ENCODE measurements at regions not wholly inside any gene's neighbourhood (a gene's known extent, or its start where the extent isn't known, plus 50 kb on each side); places are given as distances from the start of the nearest gene placed in this dataset.

DNA sequence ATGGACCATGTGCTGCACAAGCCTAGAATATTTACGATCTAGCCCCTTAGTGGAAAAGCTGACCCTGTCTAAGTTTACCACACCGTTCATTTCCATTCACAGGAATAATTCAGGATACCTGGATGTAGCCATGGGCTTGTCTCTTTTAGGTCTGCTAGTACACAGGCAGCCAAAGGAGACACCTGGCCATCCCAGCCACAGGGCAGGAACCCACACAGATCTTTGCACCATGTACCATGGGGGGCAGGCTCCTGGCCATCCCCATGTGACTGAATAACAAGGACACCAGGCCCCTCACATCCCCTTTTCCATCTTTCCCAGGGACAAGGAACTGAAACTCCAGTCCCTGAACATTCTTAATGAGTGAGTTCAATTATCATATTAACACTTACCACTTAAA, 467.3 kb upstream of the MYT1L start:
- TF ChIP-seq, protein P1, sequence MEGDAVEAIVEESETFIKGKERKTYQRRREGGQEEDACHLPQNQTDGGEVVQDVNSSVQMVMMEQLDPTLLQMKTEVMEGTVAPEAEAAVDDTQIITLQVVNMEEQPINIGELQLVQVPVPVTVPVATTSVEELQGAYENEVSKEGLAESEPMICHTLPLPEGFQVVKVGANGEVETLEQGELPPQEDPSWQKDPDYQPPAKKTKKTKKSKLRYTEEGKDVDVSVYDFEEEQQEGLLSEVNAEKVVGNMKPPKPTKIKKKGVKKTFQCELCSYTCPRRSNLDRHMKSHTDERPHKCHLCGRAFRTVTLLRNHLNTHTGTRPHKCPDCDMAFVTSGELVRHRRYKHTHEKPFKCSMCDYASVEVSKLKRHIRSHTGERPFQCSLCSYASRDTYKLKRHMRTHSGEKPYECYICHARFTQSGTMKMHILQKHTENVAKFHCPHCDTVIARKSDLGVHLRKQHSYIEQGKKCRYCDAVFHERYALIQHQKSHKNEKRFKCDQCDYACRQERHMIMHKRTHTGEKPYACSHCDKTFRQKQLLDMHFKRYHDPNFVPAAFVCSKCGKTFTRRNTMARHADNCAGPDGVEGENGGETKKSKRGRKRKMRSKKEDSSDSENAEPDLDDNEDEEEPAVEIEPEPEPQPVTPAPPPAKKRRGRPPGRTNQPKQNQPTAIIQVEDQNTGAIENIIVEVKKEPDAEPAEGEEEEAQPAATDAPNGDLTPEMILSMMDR (IDR thresholded peaks at IDR 0.05; ENCODE audit: unreplicated experiment) = no peak
- intact Hi-C loops (cut with micrococcal nuclease) = no loop called here
- H3K4me3 Mint-ChIP-seq (ENCODE audit: unreplicated experiment) = no peak overlapping the region
- no peak overlapping the region for H3K27ac Mint-ChIP-seq (ENCODE audit: low read depth, unreplicated experiment)
- peaks cover 15% of the 10 kb centered on the region for H3K9me3 Mint-ChIP-seq (ENCODE audit: unreplicated experiment)
- BruUV-seq (replicated peaks) = no TSS peak
- ChIA-PET CTCF (no interaction called here), POLR2A (no interaction called here)
- H3K4me1 Mint-ChIP-seq (ENCODE audit: insufficient read depth, unreplicated experiment) = no peaks in the 10 kb centered on the region
- no peaks in the 10 kb centered on the region for H3K27me3 Mint-ChIP-seq (ENCODE audit: insufficient read depth, unreplicated experiment)
- H3K36me3 Mint-ChIP-seq (ENCODE audit: insufficient read depth, unreplicated experiment) = no peaks in the 10 kb centered on the region
- no peak for DNase-seq (ENCODE audit: unreplicated experiment)

DNA sequence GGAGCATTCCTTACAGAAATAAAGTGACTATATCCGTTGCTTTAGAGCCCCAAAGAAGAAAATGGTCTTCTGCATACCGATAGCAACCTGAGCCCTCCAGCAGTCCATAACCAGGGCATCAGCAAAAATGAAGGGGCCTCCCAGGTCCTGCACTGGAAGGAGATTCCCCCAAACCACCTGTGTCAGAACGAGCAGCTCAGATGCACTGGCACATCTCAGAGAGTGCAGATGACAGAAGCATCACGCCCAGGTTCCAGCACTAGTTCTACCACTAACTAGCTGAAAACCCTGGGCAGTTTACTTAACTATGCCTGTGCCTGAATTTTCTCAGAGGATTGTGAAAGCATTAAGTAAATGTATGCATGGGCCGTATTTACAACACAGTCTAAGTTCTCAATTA, 466.7 kb upstream of the MYT1L start:
- TF ChIP-seq, protein P1 (IDR thresholded peaks at IDR 0.05; ENCODE audit: unreplicated experiment) = no peak
- no peaks in the 10 kb centered on the region for H3K27me3 Mint-ChIP-seq (ENCODE audit: insufficient read depth, unreplicated experiment)

GRCh38 chr2:2796207-2796606, 465.1 kb upstream of the MYT1L start:
- H3K4me3 Mint-ChIP-seq (ENCODE audit: unreplicated experiment) = no peak overlapping the region
- no TSS peak for BruUV-seq (replicated peaks)
- H3K27me3 Mint-ChIP-seq (ENCODE audit: insufficient read depth, unreplicated experiment) = no peaks in the 10 kb centered on the region
- no peak overlapping the region for H3K27ac Mint-ChIP-seq (ENCODE audit: low read depth, unreplicated experiment)
- TF ChIP-seq, protein P1 (IDR thresholded peaks at IDR 0.05; ENCODE audit: unreplicated experiment) = no peak
- H3K9me3 Mint-ChIP-seq (ENCODE audit: unreplicated experiment) = peaks cover 8% of the 10 kb centered on the region
- H3K36me3 Mint-ChIP-seq (ENCODE audit: insufficient read depth, unreplicated experiment) = no peaks in the 10 kb centered on the region
- H3K4me1 Mint-ChIP-seq (ENCODE audit: insufficient read depth, unreplicated experiment) = no peaks in the 10 kb centered on the region
- ChIA-PET CTCF (no interaction called here), POLR2A (no interaction called here)
- intact Hi-C loops (cut with micrococcal nuclease) = no loop called here
- DNase-seq (ENCODE audit: unreplicated experiment) = no peak

More for the DNA sequence above, 466.7 kb upstream of the MYT1L start:
- Mint-ChIP-seq H3K36me3 (ENCODE audit: insufficient read depth, unreplicated experiment) (no peaks in the 10 kb centered on the region), H3K9me3 (ENCODE audit: unreplicated experiment) (peaks cover 15% of the 10 kb centered on the region), H3K4me1 (ENCODE audit: insufficient read depth, unreplicated experiment) (no peaks in the 10 kb centered on the region), H3K4me3 (ENCODE audit: unreplicated experiment) (no peak overlapping the region), H3K27ac (ENCODE audit: low read depth, unreplicated experiment) (no peak overlapping the region)
- BruUV-seq (replicated peaks) = no TSS peak
- CTCF ChIA-PET = no interaction called here
- no peak for DNase-seq (ENCODE audit: unreplicated experiment)
- intact Hi-C loops (cut with micrococcal nuclease) = no loop called here
- POLR2A ChIA-PET = no interaction called here

GRCh38 chr2:2795438-2796091, 464.5 kb upstream of the MYT1L start:
- Mint-ChIP-seq H3K27me3 (ENCODE audit: insufficient read depth, unreplicated experiment) (no peaks in the 10 kb centered on the region), H3K4me1 (ENCODE audit: insufficient read depth, unreplicated experiment) (no peaks in the 10 kb centered on the region), H3K4me3 (ENCODE audit: unreplicated experiment) (no peak overlapping the region), H3K36me3 (ENCODE audit: insufficient read depth, unreplicated experiment) (no peaks in the 10 kb centered on the region), H3K27ac (ENCODE audit: low read depth, unreplicated experiment) (no peak overlapping the region), H3K9me3 (ENCODE audit: unreplicated experiment) (peaks cover 7% of the 10 kb centered on the region)
- ChIA-PET POLR2A (no interaction called here), CTCF (no interaction called here)
- TF ChIP-seq, protein P1 (IDR thresholded peaks at IDR 0.05; ENCODE audit: unreplicated experiment) = no peak
- intact Hi-C loops (cut with micrococcal nuclease) = no loop called here
- DNase-seq (ENCODE audit: unreplicated experiment) = no peak
- BruUV-seq (replicated peaks) = no TSS peak

Measured in MCF 10A (cell line).